ENCODE measurements at regions not wholly inside any gene's neighbourhood (a gene's known extent, or its start where the extent isn't known, plus 50 kb on each side); places are given as distances from the start of the nearest gene placed in this dataset.

DNA sequence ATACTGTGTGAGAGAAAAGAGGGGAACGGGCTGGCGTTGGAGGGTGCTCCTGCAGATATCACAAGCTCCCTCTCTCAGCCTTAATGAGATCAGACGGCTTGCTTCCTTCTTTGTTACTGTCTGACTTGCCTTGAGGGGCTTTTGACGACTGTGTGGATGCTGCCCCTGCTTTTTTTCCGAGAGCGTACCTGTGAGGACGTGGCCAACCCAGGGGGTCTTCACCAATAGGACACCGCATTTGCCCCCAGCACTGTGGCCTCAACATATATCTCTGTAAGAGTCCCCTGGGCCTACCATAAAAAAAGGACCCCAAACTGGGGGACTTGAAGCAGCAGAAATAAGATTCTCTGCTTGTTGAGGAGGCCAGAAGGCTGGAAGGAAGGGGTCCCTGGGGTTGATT lies 143.9 kb downstream of the SHOX start:
- TF ChIP-seq EZH2 (IDR thresholded peaks at IDR 0.05; ENCODE audit: insufficient read depth, poor library complexity, severe bottlenecking): no peak
- no peak for TF ChIP-seq EZH2phosphoT487 (IDR thresholded peaks at IDR 0.05; ENCODE audit: insufficient read depth, low read depth)
